NCI-H2196 (cell line): ENCODE measurements at regions not wholly inside any gene's neighbourhood (a gene's known extent, or its start where the extent isn't known, plus 50 kb on each side); places are given as distances from the start of the nearest gene placed in this dataset.
"Not testable (repeated sequence)": the region's sequence is repeated elsewhere in the genome, so short reads cannot be mapped to it uniquely, and the experiment has no call there.

Experiments used
- DNase-seq: peaks from one replicate; lab custom pipeline; 2025; ENCODE audit not compliant: unreplicated experiment; lab: John Stamatoyannopoulos, UW

DNA sequence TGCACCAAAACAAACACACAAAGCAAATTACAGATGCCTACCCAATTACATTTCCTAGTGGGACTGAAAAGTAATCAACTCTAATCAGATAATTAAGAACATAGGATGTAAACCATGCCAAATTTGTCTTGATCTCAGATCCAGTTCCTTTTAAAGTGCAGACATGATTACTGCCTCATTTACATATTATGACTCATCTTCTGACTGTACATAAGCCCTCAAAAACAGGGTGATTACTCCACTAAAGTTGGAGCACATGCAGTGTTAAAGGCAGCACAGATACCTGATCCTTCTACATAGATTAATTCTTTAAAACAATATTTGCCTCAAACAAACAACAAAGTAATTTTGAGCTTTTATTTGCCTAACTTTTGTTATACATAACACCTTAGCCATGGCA lies 337.2 kb downstream of the RPS29 start:
- no peak for DNase-seq

DNA sequence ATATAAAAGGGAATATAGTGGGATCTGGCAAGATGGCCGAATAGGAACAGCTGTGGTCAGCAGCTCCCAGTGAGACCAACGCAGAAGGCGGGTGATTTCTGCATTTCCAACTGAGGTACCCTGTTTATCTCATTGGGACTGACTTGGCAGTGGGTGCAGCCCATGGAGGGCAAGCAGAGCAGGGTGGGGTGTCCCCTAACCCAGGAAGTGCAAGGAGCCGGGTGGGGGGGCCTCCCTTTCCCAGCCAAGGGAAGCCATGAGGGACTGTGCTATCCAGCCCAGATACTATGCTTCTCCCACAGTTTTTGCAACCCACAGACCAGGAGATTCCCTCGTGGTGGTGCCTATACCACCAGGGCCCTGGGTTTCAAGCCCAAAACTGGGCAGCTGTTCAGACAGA lies 342.4 kb downstream of the RPS29 start:
- not testable (repeated sequence) for DNase-seq

DNA sequence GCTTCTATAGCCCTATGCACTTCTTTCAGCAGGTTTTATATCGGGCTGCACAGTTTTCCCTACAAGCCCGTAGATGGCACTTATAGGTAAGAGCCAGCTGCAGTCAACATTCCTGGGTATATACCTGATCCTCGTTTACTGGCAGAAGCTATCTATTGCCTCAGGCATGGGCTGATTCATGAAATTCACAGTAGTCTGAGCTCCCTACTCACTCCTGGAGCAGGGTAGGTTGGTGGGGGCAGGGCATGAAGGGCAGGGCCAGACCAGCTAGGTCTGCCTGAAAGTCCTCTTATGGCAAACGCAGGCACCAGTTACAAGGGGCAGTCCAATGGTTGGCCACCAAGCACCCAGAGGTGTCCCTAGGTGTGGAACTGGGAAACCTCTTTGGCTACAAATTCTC lies 345.8 kb downstream of the RPS29 start:
- DNase-seq: no peak

GRCh38 chr14:49228552-49228951 lies 357.6 kb downstream of the RPS29 start:
- DNase-seq: no peak

GRCh38 chr14:49221316-49221715 lies 364.9 kb downstream of the RPS29 start:
- DNase-seq: no peak

DNA sequence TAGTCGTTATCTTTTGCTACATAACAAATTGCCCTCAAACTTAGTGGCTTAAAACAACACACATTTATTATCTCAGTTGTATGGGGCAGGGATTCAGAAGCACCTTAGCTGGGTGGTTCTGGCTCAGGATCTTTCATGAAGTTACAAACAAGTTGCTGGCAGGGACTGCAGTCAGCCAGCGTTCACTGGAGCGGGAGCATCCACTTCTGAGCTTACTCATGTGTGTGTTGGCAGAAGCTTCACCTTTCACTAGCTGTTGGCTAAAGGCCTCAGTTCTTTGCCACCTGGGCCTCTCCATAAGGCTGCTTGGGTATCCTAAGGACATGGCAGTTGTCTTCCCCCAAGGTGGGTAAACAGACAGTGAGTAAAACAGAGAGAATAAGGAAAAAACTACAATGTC lies 365.7 kb downstream of the RPS29 start:
- no peak for DNase-seq

DNA sequence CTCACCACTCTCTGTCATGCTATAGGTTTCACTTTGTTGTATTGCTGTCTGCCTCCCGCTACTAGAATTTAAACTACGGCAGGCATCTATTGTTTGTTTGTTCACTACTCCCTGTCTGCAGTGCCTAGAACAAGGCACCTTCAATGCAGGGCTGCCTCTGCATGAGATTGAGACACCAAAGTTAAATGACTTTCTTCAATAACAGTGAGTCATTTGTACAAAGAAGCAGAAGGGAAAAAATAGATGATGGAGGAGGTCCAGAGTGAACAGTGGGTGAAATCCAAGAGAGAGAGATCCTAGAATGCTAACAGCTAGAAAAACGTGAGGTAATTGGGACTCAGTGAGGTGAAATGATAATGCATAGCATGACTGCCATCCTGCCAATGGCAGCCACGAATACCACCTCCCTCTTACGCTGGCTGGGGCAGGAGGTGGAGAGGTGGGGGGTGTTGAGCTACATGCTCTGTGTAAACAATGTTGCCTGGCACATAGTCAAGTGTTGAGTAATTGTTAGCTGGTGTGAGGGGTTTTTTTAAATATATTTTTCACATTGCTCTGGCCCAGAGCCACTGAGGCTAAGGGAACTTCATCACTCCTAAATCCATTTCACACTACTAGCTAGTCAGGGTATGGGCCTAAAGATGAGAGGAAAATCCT lies 367.6 kb downstream of the RPS29 start:
- no peak for DNase-seq

GRCh38 chr14:49212721-49213120 lies 373.5 kb downstream of the RPS29 start:
- DNase-seq: no peak

- no peak for DNase-seq
Observed at GRCh38 chr14:49209416-49209815, 376.8 kb downstream of the RPS29 start.

GRCh38 chr14:49206828-49207227 lies 379.4 kb downstream of the RPS29 start:
- no peak for DNase-seq

DNA sequence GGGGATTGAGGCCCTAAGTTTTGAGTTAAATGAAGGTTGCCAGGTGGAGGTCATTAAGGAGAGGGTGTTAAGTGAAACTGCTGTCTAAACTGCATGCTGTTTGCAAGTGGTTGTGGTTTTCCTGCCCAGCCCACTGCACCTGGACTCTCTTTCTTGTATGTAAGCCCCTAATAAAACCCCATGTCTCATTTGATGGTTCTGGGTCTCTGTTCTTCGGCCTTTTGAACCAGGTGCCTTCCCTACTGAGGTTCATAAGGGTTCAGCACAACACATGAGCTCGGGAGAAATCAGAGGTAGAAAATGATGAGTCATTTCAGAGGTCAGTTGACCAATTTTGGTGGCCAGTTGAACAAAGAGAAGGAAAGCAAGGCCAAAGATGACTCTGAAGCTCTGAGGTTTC lies 382.5 kb downstream of the RPS29 start:
- no peak for DNase-seq

DNA sequence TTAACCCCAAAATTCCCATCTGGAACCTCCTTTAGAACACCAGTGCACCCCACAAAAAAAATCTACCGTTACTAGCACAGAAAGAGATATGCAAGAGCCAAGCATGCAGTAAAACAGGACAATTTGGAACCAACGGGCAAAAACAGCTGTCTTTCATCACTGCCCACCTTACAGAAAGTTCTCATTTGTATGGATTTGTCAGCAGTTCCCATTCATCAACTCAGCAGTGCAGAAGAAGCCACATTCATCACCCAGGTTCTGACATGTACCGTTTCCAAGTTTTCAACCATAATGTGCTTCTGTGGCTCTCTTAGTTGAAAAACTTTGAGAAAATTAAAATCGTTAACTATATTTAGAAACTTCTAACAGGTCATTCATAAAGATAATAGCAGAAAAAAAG lies 387.0 kb downstream of the RPS29 start:
- no peak for DNase-seq

DNA sequence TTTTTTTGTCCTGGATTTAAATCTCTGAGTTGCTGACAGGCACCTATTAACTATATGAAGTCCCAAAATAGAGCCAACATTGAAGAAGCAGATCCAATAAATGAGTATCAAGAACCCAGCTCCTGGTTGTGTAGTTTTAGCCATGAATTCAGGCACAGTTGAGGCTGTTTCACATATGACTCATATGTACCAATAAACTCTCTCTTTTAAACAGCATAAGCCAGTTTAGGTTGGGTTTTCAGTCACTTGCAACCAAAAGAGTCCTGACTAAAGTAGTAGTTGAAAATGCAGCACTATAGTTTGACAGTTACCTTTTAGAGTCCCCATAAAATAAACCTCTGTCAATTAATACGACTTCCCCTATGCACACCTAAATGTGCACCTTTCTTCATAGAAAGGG lies 389.9 kb downstream of the RPS29 start:
- no peak for DNase-seq

GRCh38 chr14:49194067-49194466 lies 392.1 kb downstream of the RPS29 start:
- no peak for DNase-seq

GRCh38 chr14:49193332-49194065 lies 392.7 kb downstream of the RPS29 start:
- no peak for DNase-seq

- DNase-seq: no peak
Observed at GRCh38 chr14:49191380-49191779, 394.8 kb downstream of the RPS29 start.

DNA sequence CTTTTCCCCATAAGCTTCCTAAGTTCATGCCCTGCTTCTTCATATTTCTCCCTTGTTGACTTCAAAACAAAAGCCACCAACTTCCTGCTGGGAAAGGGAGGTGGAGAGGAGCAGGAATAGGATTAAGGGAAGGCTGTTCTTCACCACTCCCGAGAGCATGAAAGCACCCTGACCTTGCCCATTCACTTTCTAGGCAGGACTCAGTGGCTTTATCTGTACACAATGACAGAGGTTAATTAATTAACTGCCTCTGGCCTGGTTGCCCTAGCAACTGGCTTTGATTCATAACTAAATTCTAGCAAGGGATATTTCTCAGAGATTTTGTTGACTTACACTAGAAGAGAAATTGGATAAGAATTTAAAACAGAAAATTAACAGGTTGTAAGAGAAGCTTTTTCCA lies 396.8 kb downstream of the RPS29 start:
- DNase-seq: no peak

DNA sequence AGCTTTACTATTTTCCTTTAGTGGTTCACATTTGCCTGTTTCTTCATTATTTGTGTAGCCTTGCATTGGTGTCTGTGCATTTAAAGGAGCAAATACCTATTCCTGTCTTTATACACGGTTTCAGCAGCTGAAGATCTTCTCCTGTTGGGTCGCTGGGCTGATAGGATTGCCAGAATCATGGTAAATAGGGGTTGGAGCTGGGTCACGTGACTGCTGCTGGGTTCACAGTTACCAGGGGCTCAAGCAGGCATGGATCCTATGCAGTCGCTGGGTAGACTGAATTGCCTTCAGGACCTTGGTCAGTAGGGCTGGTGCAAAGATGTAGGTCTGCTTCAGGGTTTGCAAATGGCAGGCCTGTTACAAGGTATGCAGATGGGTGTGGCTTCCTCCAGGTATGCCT lies 398.4 kb downstream of the RPS29 start:
- no peak for DNase-seq

DNA sequence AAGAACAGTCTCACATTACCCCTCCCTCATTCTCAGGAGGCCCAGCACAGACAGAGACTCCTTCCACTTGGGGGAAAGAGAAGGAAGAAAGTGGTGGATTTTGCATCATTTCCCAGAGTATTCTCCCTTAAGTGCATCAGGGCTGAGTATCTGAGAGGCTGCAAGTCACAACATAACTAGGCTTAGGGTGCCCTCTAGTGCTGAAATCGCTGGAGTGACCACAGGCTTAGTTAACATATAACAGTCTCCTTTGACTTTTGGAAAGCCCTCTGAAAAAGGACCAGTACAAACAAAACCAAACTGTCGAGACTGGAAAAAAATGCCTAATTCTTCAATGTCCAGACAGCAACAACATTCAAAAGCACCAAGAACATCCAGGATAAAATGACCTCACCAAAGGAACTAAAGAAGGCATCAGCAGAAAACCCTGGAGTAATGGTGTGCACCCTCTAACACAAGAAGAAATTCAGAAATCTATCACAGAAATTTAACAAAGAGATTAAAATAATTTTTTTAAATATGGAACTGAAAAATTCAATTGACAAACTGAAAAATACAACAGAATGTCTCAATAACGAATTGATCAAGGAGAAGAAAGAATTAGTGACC lies 412.3 kb downstream of the RPS29 start:
- peak; percentile 74 for DNase-seq

DNA sequence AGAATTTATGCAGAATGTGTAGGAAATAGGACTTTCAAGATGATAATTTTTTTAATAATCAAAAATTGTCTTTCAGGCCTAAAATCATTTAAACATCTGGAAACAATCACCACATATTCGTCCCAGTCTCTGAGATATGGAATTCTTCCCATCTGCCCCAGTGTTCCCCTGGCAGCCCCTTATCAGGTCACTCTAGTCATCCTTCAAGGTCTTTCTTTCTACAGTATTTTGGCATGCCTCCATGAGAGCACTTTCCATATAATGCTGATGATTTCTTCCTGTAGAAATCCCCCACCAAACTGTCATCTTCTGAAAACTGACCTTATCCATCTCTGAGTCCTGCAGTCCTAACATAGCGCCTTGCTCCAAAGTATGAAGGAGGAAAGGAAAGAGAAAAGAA lies 422.1 kb downstream of the RPS29 start:
- no peak for DNase-seq

DNA sequence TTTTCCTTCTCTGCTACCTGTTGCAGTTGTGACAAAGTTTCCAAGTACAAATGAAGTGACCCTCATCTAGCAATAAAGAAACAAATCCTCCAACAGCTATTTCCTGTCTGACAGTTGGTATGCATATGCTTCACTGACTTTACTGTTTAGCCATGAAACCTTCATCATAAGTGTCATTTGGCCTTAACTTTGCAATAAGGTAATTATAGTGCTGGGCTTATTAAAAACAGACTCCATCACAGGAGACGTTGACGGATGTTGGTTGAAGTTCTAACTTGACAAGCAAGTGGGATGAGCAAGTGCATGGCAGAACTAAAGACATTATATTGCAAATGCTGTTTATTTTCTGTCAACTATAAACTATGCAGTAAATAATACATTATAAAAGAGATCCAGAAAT lies 425.2 kb downstream of the RPS29 start:
- no peak for DNase-seq

- DNase-seq: no peak
Observed at GRCh38 chr14:49159081-49159480, 427.1 kb downstream of the RPS29 start.
